IPS DF 19.7 (cell line): ENCODE measurements at regions not wholly inside any gene's neighbourhood (a gene's known extent, or its start where the extent isn't known, plus 50 kb on each side); places are given as distances from the start of the nearest gene placed in this dataset.
"Not testable (repeated sequence)": the region's sequence is repeated elsewhere in the genome, so short reads cannot be mapped to it uniquely, and the experiment has no call there.

Experiments
- DNase-seq: peaks from one replicate; pipeline ENCODE4 v3.0.0-alpha.2; 2013; ENCODE audit warnings: low read depth, low spot score

- DNase-seq: no peak
Measured at GRCh38 chr4:174069848-174070330, 213.6 kb downstream of the FBXO8 start.

- DNase-seq: no peak
Measured at GRCh38 chr4:174066611-174067205, 216.8 kb downstream of the FBXO8 start.

GRCh38 chr4:174062831-174063230 is 220.6 kb downstream of the FBXO8 start:
- no peak for DNase-seq

- no peak for DNase-seq
Measured at GRCh38 chr4:174061026-174061425, 222.4 kb downstream of the FBXO8 start.

- no peak for DNase-seq
Measured at GRCh38 chr4:174058846-174059245, 224.6 kb downstream of the FBXO8 start.

- no peak for DNase-seq
Measured at GRCh38 chr4:174056959-174057358, 226.5 kb downstream of the FBXO8 start.

GRCh38 chr4:174055344-174055743 is 228.1 kb downstream of the FBXO8 start:
- DNase-seq: no peak

GRCh38 chr4:174053895-174054294 is 229.6 kb downstream of the FBXO8 start:
- DNase-seq: no peak

- no peak for DNase-seq
Measured at GRCh38 chr4:174047363-174047762, 236.1 kb downstream of the FBXO8 start.

- not testable (repeated sequence) for DNase-seq
Measured at GRCh38 chr4:174045829-174046228, 237.6 kb downstream of the FBXO8 start.

- DNase-seq: no peak
Measured at GRCh38 chr4:174045381-174045780, 238.1 kb downstream of the FBXO8 start.

- DNase-seq: no peak
Measured at GRCh38 chr4:174041555-174042105, 241.8 kb downstream of the FBXO8 start.

GRCh38 chr4:174040287-174040686 is 243.2 kb downstream of the FBXO8 start:
- no peak for DNase-seq

GRCh38 chr4:174038481-174038880 is 245.0 kb downstream of the FBXO8 start:
- no peak for DNase-seq

GRCh38 chr4:174037631-174038030 is 245.8 kb downstream of the FBXO8 start:
- no peak for DNase-seq

- DNase-seq: no peak
Measured at GRCh38 chr4:174037049-174037448, 246.4 kb downstream of the FBXO8 start.

- no peak for DNase-seq
Measured at GRCh38 chr4:174036576-174036975, 246.9 kb downstream of the FBXO8 start.

- DNase-seq: no peak
Measured at GRCh38 chr4:174036111-174036510, 247.4 kb downstream of the FBXO8 start.

GRCh38 chr4:174023641-174024040 is 259.8 kb downstream of the FBXO8 start:
- no peak for DNase-seq

GRCh38 chr4:174018236-174018635 is 265.2 kb downstream of the FBXO8 start:
- no peak for DNase-seq

GRCh38 chr4:174016251-174016650 is 267.2 kb downstream of the FBXO8 start:
- DNase-seq: no peak

GRCh38 chr4:174012886-174013259 is 270.6 kb downstream of the FBXO8 start:
- DNase-seq: no peak

GRCh38 chr4:174012135-174012885 is 271.2 kb downstream of the FBXO8 start:
- DNase-seq: no peak
